ENCODE measurements at regions not wholly inside any gene's neighbourhood (a gene's known extent, or its start where the extent isn't known, plus 50 kb on each side); places are given as distances from the start of the nearest gene placed in this dataset.

DNA sequence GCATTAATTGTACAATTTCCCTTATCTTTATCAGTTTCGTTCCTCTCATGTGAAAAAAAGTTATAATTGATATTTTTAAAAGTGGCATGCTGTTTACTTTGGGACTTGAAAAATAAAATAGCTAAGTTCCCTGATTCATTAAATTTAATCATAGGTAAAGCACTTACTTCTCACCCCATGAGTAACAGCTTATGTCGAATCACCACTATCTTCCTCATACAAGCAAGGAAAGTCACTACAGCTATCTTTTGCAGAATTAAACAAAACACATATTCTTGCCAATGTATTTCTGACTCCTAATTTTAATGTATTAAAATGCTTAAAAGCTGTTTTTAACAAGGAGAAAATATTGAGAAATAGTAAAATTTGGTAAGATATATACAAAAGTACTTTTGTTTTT lies 832.4 kb upstream of the PCDH10 start:
- Histone ChIP-seq H3K9me3 (no peaks in the 10 kb centered on the region), H3K36me3 (no peaks in the 10 kb centered on the region), H3K4me1 (no peaks in the 10 kb centered on the region), H3K4me3 (no peak overlapping the region), H3K27me3 (no peaks in the 10 kb centered on the region), H3K27ac (no peak overlapping the region), H3K9ac (ENCODE audit: low read depth in 2 of 2, low read length in 2 of 2) (no peak overlapping the region)
- TF ChIP-seq, protein P1, sequence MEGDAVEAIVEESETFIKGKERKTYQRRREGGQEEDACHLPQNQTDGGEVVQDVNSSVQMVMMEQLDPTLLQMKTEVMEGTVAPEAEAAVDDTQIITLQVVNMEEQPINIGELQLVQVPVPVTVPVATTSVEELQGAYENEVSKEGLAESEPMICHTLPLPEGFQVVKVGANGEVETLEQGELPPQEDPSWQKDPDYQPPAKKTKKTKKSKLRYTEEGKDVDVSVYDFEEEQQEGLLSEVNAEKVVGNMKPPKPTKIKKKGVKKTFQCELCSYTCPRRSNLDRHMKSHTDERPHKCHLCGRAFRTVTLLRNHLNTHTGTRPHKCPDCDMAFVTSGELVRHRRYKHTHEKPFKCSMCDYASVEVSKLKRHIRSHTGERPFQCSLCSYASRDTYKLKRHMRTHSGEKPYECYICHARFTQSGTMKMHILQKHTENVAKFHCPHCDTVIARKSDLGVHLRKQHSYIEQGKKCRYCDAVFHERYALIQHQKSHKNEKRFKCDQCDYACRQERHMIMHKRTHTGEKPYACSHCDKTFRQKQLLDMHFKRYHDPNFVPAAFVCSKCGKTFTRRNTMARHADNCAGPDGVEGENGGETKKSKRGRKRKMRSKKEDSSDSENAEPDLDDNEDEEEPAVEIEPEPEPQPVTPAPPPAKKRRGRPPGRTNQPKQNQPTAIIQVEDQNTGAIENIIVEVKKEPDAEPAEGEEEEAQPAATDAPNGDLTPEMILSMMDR (IDR thresholded peaks at IDR 0.05), result no peak
- intact Hi-C loops (cut with DNase I), result no loop called here
- DNase-seq, result no peak

DNA sequence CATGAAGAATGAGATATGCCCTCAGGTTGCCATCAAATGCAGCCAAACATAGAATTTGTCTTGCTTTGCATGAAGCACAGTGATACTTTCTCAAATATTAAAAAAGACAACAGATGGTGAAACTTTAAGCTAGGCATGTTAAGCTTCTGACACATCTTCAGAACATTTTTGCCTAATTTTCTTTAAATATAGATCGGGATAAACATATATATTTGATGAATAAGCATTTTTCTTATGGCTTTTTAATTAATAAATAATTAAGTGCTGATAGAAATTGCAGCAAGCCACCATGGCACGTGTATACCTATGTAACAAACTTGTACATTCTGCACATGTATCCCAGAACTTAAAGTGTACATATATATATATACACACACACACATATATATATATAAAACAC lies 831.2 kb upstream of the PCDH10 start:
- TF ChIP-seq, protein P1 (IDR thresholded peaks at IDR 0.05), result no peak
- no peak for DNase-seq
- Histone ChIP-seq H3K27me3 (no peaks in the 10 kb centered on the region), H3K36me3 (no peaks in the 10 kb centered on the region), H3K4me1 (no peaks in the 10 kb centered on the region), H3K4me3 (no peak overlapping the region), H3K9me3 (no peaks in the 10 kb centered on the region), H3K27ac (no peak overlapping the region), H3K9ac (ENCODE audit: low read depth in 2 of 2, low read length in 2 of 2) (no peak overlapping the region)
- intact Hi-C loops (cut with DNase I), result no loop called here

DNA sequence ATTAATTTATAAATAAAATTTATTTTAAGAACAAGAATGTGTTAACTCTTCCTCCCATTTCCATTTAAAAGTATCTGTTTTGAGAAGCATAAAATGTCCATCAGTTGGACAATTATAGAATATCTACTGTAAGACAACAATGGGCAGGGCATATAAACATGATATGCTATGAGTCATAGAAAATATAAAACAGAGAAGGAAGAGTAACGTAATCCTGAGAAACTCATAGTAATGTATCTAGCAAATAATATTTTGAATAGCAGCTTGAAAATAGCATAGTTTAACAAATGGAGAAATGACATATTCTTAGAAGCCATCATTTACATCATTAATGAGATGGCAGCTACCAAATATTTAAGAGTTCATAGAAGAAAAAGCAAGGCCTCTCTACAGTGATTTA lies 820.3 kb upstream of the PCDH10 start:
- intact Hi-C loops (cut with DNase I), result no loop called here
- no peak overlapping the region for H3K4me3 ChIP-seq
- TF ChIP-seq, protein P1 (IDR thresholded peaks at IDR 0.05), result no peak
- H3K9me3 ChIP-seq, result no peaks in the 10 kb centered on the region
- no peaks in the 10 kb centered on the region for H3K36me3 ChIP-seq
- no peak overlapping the region for H3K9ac ChIP-seq (ENCODE audit: low read depth in 2 of 2, low read length in 2 of 2)
- no peak for DNase-seq
- H3K27ac ChIP-seq, result no peak overlapping the region
- H3K4me1 ChIP-seq, result no peaks in the 10 kb centered on the region
- H3K27me3 ChIP-seq, result no peaks in the 10 kb centered on the region

DNA sequence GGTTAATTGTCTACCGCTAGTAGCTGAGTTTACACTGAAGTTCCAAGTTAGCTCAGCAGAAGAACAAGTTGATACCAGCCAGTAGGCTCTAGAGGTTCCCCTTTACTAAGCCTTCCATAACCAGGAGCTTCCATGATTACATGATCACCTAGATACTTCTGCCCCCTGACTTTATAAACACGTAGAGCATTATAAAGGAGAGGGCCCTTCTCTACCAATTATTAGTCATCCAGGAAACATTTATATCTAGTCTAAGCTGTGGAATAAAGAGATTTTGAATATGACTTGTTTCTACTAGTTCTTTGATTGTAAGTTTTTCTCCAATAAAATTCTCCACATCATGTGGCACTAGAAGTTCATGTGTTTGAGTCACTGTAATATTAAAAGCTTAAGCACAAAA lies 818.1 kb upstream of the PCDH10 start:
- Histone ChIP-seq H3K27ac (no peak overlapping the region), H3K4me1 (no peaks in the 10 kb centered on the region), H3K9me3 (no peaks in the 10 kb centered on the region), H3K4me3 (no peak overlapping the region), H3K9ac (ENCODE audit: low read depth in 2 of 2, low read length in 2 of 2) (no peak overlapping the region), H3K36me3 (no peaks in the 10 kb centered on the region), H3K27me3 (no peaks in the 10 kb centered on the region)
- intact Hi-C loops (cut with DNase I), result no loop called here
- TF ChIP-seq, protein P1 (IDR thresholded peaks at IDR 0.05), result no peak
- DNase-seq, result no peak

DNA sequence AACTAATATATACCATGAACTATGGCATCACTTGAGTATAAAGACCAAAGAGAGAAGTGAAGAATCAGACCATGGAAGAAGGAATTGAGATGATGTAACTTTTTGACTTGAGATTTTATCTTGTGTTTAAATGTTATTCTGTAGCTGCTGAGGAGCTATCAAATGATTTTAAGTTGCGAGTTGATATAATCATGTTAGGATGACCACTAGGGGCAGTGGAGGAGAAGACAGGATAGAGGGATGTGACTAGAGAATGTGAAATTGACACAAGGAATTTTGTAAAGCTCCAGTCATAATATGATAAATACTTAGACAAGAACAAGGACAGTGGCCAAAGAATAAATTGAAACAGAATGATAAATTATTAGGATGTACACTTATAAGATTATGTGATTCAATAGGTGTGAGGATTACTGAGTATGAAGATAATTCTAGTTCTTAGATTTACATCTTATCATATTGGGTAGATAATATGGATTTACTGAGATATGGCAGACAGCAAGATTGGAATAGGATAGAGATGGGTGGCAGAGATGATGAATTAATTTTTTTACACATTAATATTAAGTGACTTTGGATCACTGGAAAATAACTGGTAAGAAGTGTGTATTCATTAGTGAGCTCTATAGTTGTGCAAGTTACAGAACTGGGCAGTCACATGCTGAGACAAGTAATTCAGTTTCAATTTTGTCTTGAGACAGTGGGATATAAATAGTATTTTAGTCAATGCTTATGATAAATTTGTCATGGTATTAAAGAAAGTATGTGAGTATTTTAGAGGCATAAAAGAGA lies 816.0 kb upstream of the PCDH10 start:
- H3K4me3 ChIP-seq, result no peak overlapping the region
- DNase-seq, result no peak
- H3K27ac ChIP-seq, result no peak overlapping the region
- no peaks in the 10 kb centered on the region for H3K9me3 ChIP-seq
- intact Hi-C loops (cut with DNase I), result no loop called here
- TF ChIP-seq, protein P1 (IDR thresholded peaks at IDR 0.05), result peak; percentile 9
- no peaks in the 10 kb centered on the region for H3K36me3 ChIP-seq
- H3K9ac ChIP-seq (ENCODE audit: low read depth in 2 of 2, low read length in 2 of 2), result no peak overlapping the region
- H3K4me1 ChIP-seq, result no peaks in the 10 kb centered on the region
- no peaks in the 10 kb centered on the region for H3K27me3 ChIP-seq
